ENCODE measurements at regions not wholly inside any gene's neighbourhood (a gene's known extent, or its start where the extent isn't known, plus 50 kb on each side); places are given as distances from the start of the nearest gene placed in this dataset.
A peak's percentile ranks its signal among the peaks of the same experiment; 100 is the strongest.
"Not testable (repeated sequence)": the region's sequence is repeated elsewhere in the genome, so short reads cannot be mapped to it uniquely, and the experiment has no call there.

DNA sequence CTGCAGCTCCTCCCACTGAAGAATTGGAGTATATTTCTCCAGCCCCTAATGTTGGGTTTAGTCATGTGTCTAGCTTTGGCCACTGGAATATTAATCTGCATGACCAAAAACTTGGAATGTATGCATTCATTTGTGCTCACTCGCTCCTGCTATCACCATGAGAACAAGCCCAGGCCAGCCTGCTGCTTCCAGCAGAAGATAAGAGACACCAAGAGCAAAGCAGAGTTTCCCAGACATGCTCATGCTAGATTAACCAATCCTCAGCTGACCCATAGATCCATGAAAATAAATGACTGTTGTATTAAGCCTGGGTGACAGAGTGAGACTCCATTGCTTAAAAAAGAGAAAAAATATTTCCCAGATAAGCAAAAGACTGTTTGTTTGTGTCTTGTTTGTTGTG, 119.6 kb downstream of the ALG1L2 start:
- ATAC-seq, result not testable (repeated sequence)

DNA sequence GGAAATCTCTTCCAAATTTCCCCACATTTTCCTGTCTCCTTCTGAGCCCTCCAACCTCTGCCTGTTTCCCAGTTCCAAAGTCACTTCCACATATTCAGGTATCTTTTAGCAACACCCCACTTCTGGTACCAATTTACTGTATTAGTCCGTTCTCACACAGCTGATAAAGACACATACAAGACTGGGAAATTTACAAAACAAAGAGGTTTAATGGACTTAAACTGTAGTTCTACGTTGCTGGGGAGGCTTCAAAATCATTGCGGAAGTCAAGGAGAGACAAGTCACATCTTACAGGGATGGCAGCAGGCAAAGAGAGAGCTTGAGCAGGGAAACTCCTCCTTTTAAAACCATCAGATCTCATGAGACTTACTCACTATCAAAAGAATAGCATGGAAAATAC, 122.0 kb downstream of the ALG1L2 start:
- POLR2A ChIA-PET; H3K27me3 Mint-ChIP-seq; H3K4me3 Mint-ChIP-seq; intact Hi-C loops (cut with DNase I, micrococcal nuclease); CTCF ChIA-PET; DNase-seq; H3K27ac Mint-ChIP-seq; H3K9me3 Mint-ChIP-seq (ENCODE audit: low read depth); ATAC-seq; H3K36me3 Mint-ChIP-seq (ENCODE audit: low read depth); H3K4me1 Mint-ChIP-seq: not testable (repeated sequence)

More for the DNA sequence above, 119.6 kb downstream of the ALG1L2 start:
- H3K36me3 Mint-ChIP-seq (ENCODE audit: low read depth); DNase-seq; H3K27me3 Mint-ChIP-seq; CTCF ChIA-PET; H3K4me1 Mint-ChIP-seq; H3K27ac Mint-ChIP-seq; intact Hi-C loops (cut with DNase I, micrococcal nuclease); POLR2A ChIA-PET; H3K9me3 Mint-ChIP-seq (ENCODE audit: low read depth); H3K4me3 Mint-ChIP-seq: not testable (repeated sequence)

DNA sequence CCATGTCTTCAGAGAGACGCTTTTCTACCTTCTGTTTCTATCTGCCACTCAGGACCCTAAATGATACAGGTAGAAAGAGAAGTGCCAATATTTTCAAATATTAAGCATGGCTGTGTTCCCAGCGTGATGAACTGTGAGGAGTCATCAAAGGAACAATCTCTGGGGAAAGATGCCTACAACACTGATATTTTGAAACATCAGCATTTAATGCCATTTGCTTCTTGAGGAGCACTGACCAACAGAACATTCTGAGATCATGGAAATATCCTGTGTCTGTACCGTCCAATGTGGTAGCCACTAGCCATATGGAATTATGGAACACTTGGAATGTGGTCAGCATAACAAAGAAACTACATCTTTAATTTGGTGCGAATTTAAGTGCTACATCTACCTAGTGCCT, 117.9 kb upstream of the COL6A5 start:
- peaks cover 2% of the 10 kb centered on the region for H3K27me3 Mint-ChIP-seq
- no peaks in the 10 kb centered on the region for H3K4me1 Mint-ChIP-seq
- H3K4me3 Mint-ChIP-seq, result no peak overlapping the region
- no peaks in the 10 kb centered on the region for H3K36me3 Mint-ChIP-seq (ENCODE audit: low read depth)
- no peaks in the 10 kb centered on the region for H3K9me3 Mint-ChIP-seq (ENCODE audit: low read depth)
- ChIA-PET CTCF (no interaction called here), POLR2A (interaction anchor here (0.6 kb wide), 1 partner anchor 100 kb away, joined by 3 read pairs; no protein-coding TSS in a partner anchor)
- DNase-seq, result no peak
- intact Hi-C loops (cut with DNase I, micrococcal nuclease), result no loop called here
- ATAC-seq, result no peak
- no peak overlapping the region for H3K27ac Mint-ChIP-seq

DNA sequence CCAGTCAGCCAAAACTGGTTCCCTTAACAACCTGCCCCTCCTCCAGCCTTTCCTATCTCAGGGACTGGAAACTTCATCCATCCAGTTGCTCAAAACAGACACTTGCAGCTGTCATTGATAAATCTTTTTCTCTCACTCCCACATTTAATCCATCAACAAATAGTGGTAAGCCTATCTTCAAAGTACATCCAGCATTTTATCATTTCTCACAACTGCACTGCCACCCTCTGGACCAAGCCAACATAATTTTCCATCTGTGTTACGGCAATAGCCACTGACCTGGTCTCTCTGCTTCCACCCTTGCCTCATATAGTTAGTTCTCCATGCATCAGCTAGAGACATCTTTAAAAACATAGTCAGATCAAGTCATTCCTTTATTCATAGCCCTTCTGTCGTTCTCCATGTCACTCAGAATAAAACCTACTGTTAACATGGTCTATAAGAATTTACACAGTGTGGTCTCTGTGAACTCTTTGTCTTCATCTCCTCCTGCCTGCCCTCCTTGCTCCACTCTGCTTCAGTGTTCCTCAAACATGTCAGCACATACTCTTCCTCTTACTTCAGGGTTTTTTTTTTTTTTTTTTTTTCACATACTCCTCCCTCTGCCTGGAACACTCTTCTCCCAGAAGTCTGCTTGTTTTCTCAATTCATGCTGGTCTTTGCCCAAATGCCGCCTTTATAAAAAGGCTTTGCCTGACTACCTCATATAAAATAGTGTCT, 102.5 kb upstream of the COL6A5 start:
- DNase-seq, result peak; percentile 12
- intact Hi-C loops (cut with DNase I, micrococcal nuclease), result loop anchor here in 1 of 2 experiments (10.0 kb wide), 1 partner anchor 88 kb away; no protein-coding TSS in a partner anchor
- CTCF ChIA-PET, result no interaction called here

GRCh38 chr3:130243808-130244207, 101.7 kb upstream of the COL6A5 start:
- Mint-ChIP-seq H3K27ac (no peak overlapping the region), H3K4me3 (no peak overlapping the region), H3K4me1 (no peaks in the 10 kb centered on the region), H3K9me3 (ENCODE audit: low read depth) (no peaks in the 10 kb centered on the region), H3K36me3 (ENCODE audit: low read depth) (no peaks in the 10 kb centered on the region), H3K27me3 (peaks cover 2% of the 10 kb centered on the region)
- ATAC-seq, result no peak
- no peak for DNase-seq
- ChIA-PET CTCF (no interaction called here), POLR2A (no interaction called here)
- intact Hi-C loops (cut with DNase I, micrococcal nuclease), result loop anchor here in 1 of 2 experiments (10.0 kb wide), 1 partner anchor 89 kb away; no protein-coding TSS in a partner anchor

More for the DNA sequence above, 102.5 kb upstream of the COL6A5 start:
- H3K4me1 Mint-ChIP-seq, result no peaks in the 10 kb centered on the region
- POLR2A ChIA-PET, result no interaction called here
- H3K36me3 Mint-ChIP-seq (ENCODE audit: low read depth), result no peaks in the 10 kb centered on the region
- peaks cover 2% of the 10 kb centered on the region for H3K27me3 Mint-ChIP-seq
- H3K27ac Mint-ChIP-seq, result no peak overlapping the region
- no peak for ATAC-seq
- H3K4me3 Mint-ChIP-seq, result no peak overlapping the region
- no peaks in the 10 kb centered on the region for H3K9me3 Mint-ChIP-seq (ENCODE audit: low read depth)

DNA sequence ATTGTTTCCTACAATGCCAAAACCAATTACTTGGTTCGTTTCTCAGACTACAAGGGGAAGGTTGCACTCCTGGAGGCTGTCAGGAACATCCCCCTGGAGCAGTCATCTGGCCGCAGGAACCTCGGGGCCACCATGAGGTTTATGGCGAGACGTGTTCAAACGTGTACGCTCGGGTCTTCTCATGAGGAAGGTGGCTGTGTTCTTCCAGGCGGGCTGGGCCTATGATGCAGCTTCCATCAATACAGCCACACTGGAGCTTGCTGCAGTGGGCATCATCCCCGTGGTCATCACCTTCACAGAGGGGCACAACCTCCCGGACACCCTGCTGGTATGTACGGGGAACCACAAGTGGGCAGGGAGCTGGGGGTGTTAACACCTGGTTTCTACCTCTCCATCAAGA, 94.5 kb upstream of the COL6A5 start:
- H3K27me3 Mint-ChIP-seq, result peaks cover 2% of the 10 kb centered on the region
- ChIA-PET CTCF (no interaction called here), POLR2A (no interaction called here)
- intact Hi-C loops (cut with DNase I, micrococcal nuclease), result no loop called here
- H3K4me1 Mint-ChIP-seq, result no peaks in the 10 kb centered on the region
- H3K36me3 Mint-ChIP-seq (ENCODE audit: low read depth), result no peaks in the 10 kb centered on the region
- ATAC-seq, result no peak
- DNase-seq, result no peak
- H3K9me3 Mint-ChIP-seq (ENCODE audit: low read depth), result no peaks in the 10 kb centered on the region
- no peak overlapping the region for H3K4me3 Mint-ChIP-seq
- no peak overlapping the region for H3K27ac Mint-ChIP-seq

GRCh38 chr3:130255442-130255841, 90.0 kb upstream of the COL6A5 start:
- intact Hi-C loops (cut with DNase I, micrococcal nuclease), result no loop called here
- POLR2A ChIA-PET, result no interaction called here
- CTCF ChIA-PET, result interaction anchor here (1.2 kb wide), 1 partner anchor 18 kb away, joined by 3 read pairs; no protein-coding TSS in a partner anchor

DNA sequence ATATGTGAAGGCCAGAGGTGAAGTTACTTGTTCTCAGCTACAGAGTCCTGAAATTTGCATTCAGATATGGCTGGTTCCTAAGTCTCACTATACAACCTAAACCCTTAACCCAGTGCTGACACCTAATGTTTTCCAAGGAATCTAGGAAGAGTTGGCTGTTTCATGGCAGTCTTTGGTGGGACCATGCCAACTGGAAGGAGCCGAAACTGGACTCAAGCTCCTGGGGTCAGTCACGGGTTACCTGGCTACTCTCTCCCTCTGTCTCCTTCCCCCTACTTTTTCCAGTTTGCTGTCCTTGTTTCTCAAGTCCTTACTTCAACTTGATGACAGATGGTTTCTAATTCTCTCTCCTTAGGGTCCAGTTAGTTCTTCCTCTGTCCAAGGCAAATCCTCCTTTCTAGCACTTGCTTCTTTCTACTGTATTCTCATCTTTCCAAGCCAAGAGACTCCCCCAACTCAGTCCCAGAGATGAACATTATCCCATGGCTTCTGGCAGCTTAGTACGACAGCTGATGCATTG, 88.6 kb upstream of the COL6A5 start:
- Mint-ChIP-seq H3K9me3 (ENCODE audit: low read depth) (no peaks in the 10 kb centered on the region), H3K36me3 (ENCODE audit: low read depth) (no peaks in the 10 kb centered on the region), H3K4me3 (no peak overlapping the region), H3K27me3 (peaks cover 2% of the 10 kb centered on the region), H3K4me1 (peaks cover 4% of the 10 kb centered on the region), H3K27ac (no peak overlapping the region)
- intact Hi-C loops (cut with DNase I, micrococcal nuclease), result no loop called here
- ATAC-seq, result no peak
- ChIA-PET POLR2A (no interaction called here), CTCF (no interaction called here)
- DNase-seq, result no peak

More at GRCh38 chr3:130255442-130255841, 90.0 kb upstream of the COL6A5 start:
- no peak for DNase-seq
- ATAC-seq, result no peak
- H3K4me1 Mint-ChIP-seq, result peaks cover 4% of the 10 kb centered on the region
- H3K9me3 Mint-ChIP-seq (ENCODE audit: low read depth), result no peaks in the 10 kb centered on the region
- H3K36me3 Mint-ChIP-seq (ENCODE audit: low read depth), result no peaks in the 10 kb centered on the region
- no peak overlapping the region for H3K4me3 Mint-ChIP-seq
- H3K27me3 Mint-ChIP-seq, result peaks cover 2% of the 10 kb centered on the region
- H3K27ac Mint-ChIP-seq, result no peak overlapping the region

DNA sequence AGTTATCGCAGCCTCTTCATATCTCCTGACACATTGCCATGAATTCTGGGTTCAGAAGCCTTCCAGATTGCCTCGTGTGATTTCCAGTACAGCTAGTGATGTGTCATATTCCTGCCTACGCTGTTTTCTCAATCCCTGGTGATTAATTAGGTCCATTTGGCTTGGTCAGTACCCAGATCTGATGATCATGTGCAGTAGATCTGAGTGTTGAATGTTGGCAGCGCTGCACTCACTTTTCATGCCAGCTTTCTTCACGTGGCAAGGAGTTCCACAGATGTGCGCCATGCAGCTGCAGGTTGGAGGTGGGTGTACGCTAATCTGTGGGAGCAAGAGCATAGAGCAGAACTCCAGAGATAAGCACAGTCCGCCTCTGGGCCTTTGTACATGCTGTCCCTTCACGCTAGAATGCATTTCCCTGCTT, 86.9 kb upstream of the COL6A5 start:
- CTCF ChIA-PET, result interaction anchor here (2.3 kb wide), 1 partner anchor 18 kb away, joined by 6 read pairs; no protein-coding TSS in a partner anchor

GRCh38 chr3:130259166-130259874, 86.2 kb upstream of the COL6A5 start:
- Mint-ChIP-seq H3K4me1 (peaks cover 4% of the 10 kb centered on the region), H3K36me3 (ENCODE audit: low read depth) (no peaks in the 10 kb centered on the region), H3K27ac (no peak overlapping the region), H3K27me3 (peaks cover 2% of the 10 kb centered on the region), H3K4me3 (no peak overlapping the region), H3K9me3 (ENCODE audit: low read depth) (no peaks in the 10 kb centered on the region)
- ChIA-PET POLR2A (no interaction called here), CTCF (interaction anchor here (0.7 to 2.3 kb wide), 3 partner anchors 17 to 191 kb away, joined by 3 to 6 read pairs (median 3); no protein-coding TSS in a partner anchor)
- peak; percentile 33 for DNase-seq
- ATAC-seq, result peak; percentile 88
- intact Hi-C loops (cut with DNase I, micrococcal nuclease), result no loop called here

More for the DNA sequence above, 86.9 kb upstream of the COL6A5 start:
- Mint-ChIP-seq H3K36me3 (ENCODE audit: low read depth) (no peaks in the 10 kb centered on the region), H3K27ac (no peak overlapping the region), H3K4me3 (no peak overlapping the region), H3K9me3 (ENCODE audit: low read depth) (no peaks in the 10 kb centered on the region), H3K27me3 (peaks cover 2% of the 10 kb centered on the region), H3K4me1 (peaks cover 4% of the 10 kb centered on the region)
- intact Hi-C loops (cut with DNase I, micrococcal nuclease), result no loop called here
- DNase-seq (no peak), ATAC-seq (no peak)
- POLR2A ChIA-PET, result no interaction called here

DNA sequence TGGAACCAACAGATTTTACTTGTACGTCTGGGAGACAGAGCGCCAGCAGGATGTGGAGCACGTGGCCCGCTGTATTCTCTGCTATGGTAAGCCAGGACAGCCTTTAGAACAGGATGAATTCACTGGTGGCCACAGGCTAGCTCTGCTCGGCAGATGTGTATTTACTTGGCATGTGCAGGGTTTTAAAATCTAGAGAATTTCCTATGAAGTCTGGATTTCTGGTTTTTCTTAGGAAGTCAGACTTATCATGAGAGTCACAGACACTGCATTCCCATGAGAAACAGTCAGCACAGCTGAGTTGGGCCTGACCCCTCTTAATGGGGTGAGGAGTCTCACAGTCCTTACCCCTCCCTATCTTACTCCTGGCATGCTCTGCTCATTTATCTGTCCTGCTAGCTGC, 84.6 kb upstream of the COL6A5 start:
- H3K27ac Mint-ChIP-seq, result no peak overlapping the region
- H3K27me3 Mint-ChIP-seq, result peaks cover 2% of the 10 kb centered on the region
- H3K4me3 Mint-ChIP-seq, result no peak overlapping the region
- DNase-seq, result no peak
- peaks cover 4% of the 10 kb centered on the region for H3K4me1 Mint-ChIP-seq
- POLR2A ChIA-PET, result no interaction called here
- CTCF ChIA-PET, result interaction anchor here (2.3 kb wide), 1 partner anchor 15 kb away, joined by 6 read pairs; no protein-coding TSS in a partner anchor
- no peak for ATAC-seq
- H3K36me3 Mint-ChIP-seq (ENCODE audit: low read depth), result no peaks in the 10 kb centered on the region
- intact Hi-C loops (cut with DNase I, micrococcal nuclease), result no loop called here
- H3K9me3 Mint-ChIP-seq (ENCODE audit: low read depth), result no peaks in the 10 kb centered on the region

DNA sequence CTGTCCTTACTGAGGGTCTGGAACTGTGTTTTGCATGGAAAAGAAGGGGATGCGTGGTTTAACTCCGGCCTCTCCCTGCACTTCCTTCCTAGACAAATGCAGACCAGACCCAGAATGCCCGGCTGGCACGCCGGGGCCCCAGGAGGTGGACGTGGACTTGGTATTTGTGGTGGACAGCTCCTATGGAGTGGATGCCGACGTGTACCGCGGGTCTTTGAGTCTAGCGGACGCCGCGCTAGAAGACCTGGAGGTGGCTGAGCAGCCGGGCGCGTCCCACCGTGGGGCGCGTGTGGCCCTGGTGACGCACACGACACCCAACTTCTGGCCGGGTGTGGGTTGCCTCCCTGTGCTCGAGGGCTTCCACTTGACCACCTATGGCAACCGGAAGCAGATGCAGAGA, 81.8 kb upstream of the COL6A5 start:
- POLR2A ChIA-PET, result no interaction called here
- H3K27me3 Mint-ChIP-seq, result no peaks in the 10 kb centered on the region
- peaks cover 4% of the 10 kb centered on the region for H3K4me1 Mint-ChIP-seq
- intact Hi-C loops (cut with DNase I, micrococcal nuclease), result no loop called here
- no peak overlapping the region for H3K4me3 Mint-ChIP-seq
- no peak overlapping the region for H3K27ac Mint-ChIP-seq
- H3K9me3 Mint-ChIP-seq (ENCODE audit: low read depth), result no peaks in the 10 kb centered on the region
- ATAC-seq (no peak), DNase-seq (no peak)
- CTCF ChIA-PET, result interaction anchor here (0.8 kb wide), 1 partner anchor 12 kb away, joined by 4 read pairs; no protein-coding TSS in a partner anchor
- H3K36me3 Mint-ChIP-seq (ENCODE audit: low read depth), result no peaks in the 10 kb centered on the region
